ENCODE measurements at regions not wholly inside any gene's neighbourhood (a gene's known extent, or its start where the extent isn't known, plus 50 kb on each side); places are given as distances from the start of the nearest gene placed in this dataset.
"Not testable (repeated sequence)": the region's sequence is repeated elsewhere in the genome, so short reads cannot be mapped to it uniquely, and the experiment has no call there.

GRCh38 chr12:89825591-89826449 lies 117.2 kb upstream of the ATP2B1 start:
- no peak for DNase-seq (ENCODE audit: low read depth in 4 of 4, low spot score in 3 of 4)

GRCh38 chr12:89824822-89825221 lies 116.2 kb upstream of the ATP2B1 start:
- no peak for DNase-seq (ENCODE audit: low read depth in 4 of 4, low spot score in 3 of 4)

GRCh38 chr12:89822992-89823391 lies 114.4 kb upstream of the ATP2B1 start:
- DNase-seq (ENCODE audit: low read depth in 4 of 4, low spot score in 3 of 4), result not testable (repeated sequence)

DNA sequence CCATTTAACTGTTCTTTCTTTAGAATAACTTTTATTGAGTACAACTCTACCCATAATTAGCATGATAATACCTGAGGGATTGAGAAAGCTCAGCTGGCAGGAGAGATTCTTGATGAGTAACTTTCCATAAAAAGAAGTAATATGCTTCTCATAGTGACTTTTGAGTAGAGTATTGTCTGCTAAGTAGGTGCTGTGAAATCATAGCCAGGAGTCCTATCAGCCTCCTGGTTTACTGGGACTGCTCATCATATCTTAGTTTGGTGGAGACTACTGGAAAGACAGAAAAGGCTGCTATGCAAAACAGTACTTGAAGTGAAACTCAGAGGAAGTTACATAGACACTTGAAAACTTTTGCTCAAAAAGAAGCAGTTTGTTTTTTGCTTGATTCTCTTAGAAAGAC lies 113.3 kb upstream of the ATP2B1 start:
- DNase-seq (ENCODE audit: low read depth in 4 of 4, low spot score in 3 of 4), result no peak

GRCh38 chr12:89817501-89818226 lies 109.0 kb upstream of the ATP2B1 start:
- DNase-seq (ENCODE audit: low read depth in 4 of 4, low spot score in 3 of 4), result no peak

DNA sequence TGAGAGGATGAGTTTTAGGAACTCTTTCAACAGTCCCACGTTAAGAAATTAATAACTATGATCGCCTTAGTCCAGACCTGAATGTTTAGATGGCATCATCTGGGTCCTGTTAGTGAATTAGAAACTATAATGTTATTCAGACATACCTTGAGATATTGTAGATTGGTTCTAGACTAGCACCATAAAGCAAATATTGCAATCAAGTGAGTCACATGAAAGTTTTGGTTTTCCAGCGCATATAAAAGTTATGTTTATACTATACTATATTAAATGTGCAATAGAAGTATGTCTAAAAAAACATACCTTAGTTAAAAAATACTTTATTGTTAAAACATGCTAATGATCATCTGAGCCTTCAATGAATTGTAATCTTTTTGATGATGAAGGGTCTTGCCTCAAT lies 106.6 kb upstream of the ATP2B1 start:
- no peak for DNase-seq (ENCODE audit: low read depth in 4 of 4, low spot score in 3 of 4)

- DNase-seq (ENCODE audit: low read depth in 4 of 4, low spot score in 3 of 4), result no peak
Measured at GRCh38 chr12:89803412-89803811, 94.8 kb upstream of the ATP2B1 start.

DNA sequence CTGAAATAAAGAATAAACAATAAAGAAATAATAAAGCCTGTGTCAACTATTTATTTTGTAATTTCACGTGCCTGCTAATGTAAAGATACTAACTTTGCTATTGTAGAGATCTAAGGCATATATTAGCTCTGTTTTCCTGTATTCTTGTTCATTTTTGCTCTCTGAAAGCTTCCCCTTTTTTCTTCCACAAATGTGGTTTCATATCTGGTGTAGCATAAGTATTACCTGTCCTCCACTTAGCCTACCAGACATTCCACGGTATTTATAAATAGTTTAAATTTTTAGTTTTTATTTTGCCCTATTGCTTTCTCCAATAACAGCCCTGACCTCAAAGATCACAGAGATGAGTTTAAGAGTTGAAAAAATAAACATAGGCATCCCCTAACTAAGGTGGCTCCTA lies 92.6 kb upstream of the ATP2B1 start:
- no peak for DNase-seq (ENCODE audit: low read depth in 4 of 4, low spot score in 3 of 4)

- no peak for DNase-seq (ENCODE audit: low read depth in 4 of 4, low spot score in 3 of 4)
Measured at GRCh38 chr12:89800435-89800834, 91.8 kb upstream of the ATP2B1 start.

DNA sequence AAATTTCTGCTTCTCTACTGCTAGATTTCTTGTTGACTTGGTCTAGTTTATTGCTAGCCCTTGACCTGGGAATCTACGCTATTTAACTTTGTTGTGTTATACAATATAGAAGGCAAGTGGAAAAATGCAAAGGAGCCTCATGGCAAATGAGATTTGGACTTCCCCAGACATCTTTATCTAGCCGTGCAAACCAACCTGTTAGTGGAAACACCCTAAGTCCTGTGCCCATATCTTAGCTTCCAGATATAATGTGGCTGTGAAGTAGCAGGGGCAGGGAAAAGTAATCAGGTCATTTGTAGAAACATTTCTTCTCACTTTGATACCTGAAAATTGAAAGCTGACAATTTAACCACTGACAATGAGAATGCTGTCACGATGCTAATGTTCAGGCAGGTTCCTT lies 90.7 kb upstream of the ATP2B1 start:
- DNase-seq (ENCODE audit: low read depth in 4 of 4, low spot score in 3 of 4), result no peak

DNA sequence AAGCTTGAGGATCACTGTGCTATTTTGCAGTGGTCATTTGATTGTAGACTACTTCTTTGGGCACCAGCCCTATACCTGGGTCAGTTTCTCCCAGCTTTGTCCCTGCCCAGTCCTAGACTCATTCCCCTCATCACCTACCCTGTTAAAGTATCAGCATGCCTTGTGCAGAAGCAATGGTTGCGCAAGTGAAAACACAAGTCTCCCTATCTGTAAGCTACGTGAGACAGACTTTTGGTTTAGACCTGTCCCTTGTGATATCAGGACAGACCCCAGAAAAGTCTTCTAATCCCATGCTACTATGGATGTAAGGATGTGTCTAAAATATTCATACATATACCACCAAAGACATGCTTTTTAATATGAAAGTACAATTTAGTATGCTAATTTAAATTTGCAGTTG lies 88.8 kb upstream of the ATP2B1 start:
- no peak for DNase-seq (ENCODE audit: low read depth in 4 of 4, low spot score in 3 of 4)

DNA sequence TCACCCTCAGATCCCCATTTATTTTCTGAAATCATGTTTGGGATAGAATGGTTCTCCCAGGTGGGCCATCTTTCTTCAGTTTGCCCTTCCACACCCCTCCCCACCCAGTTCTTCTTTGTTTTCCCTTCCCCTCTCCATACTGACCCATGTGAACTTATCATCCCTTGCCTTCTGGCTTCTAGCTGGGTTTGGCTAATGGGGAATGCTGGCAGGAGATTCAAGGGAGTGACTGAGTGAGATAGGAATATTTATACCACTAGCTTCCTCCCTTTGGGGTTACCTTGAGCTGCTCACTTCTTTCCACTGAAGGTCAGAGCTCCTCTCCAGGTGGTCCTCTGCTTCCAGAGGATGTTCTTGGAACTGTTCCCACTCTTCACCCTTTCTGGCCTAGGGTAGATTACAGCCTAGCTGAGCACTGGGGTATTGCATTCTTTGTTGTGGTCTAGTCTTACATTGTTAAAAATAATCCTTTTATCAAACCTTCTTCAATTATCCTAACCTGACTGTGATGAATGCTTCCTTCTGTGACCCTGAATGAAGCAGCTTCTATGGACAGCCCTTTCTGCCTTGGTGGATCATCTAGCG lies 88.3 kb upstream of the ATP2B1 start:
- DNase-seq (ENCODE audit: low read depth in 4 of 4, low spot score in 3 of 4), result no peak

DNA sequence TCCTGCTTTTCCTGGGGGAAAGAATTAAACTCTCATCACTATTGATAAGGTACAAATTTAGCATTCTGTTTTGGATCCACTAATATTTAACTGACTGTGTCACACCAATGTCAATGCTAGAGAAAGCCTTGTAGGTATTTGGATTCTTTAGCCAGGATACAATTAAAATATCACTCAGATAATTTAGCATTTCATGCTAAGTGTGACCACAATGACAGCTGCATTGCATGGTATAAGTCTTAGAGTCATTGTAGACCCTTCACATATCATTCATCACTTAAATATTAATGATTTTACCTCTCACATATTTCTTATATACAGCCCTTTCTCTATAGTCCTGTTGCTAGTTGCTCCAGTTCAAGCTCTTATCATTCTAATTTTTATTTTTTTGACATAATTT lies 85.3 kb upstream of the ATP2B1 start:
- no peak for DNase-seq (ENCODE audit: low read depth in 4 of 4, low spot score in 3 of 4)

- no peak for DNase-seq (ENCODE audit: low read depth in 4 of 4, low spot score in 3 of 4)
Measured at GRCh38 chr12:89791286-89791685, 82.6 kb upstream of the ATP2B1 start.

DNA sequence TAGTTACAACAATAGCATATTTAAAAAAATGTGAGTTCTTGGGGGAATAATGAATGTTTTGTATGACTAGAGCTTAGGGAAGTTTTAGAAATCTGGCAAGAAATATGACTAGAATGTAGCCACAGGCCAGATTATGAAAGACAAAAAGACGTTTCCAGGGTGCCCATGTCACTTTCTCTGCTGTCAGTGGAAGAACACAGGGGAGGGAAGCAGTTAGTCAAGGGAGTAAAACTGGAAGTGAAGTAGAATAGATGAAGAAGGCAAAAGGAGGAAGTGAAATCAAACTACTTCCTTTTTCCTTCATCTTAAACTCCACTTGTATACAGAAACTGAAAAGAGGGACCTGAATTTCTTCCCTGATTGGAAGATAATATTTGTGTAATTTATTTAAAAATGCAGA lies 81.2 kb upstream of the ATP2B1 start:
- DNase-seq (ENCODE audit: low read depth in 4 of 4, low spot score in 3 of 4), result no peak

DNA sequence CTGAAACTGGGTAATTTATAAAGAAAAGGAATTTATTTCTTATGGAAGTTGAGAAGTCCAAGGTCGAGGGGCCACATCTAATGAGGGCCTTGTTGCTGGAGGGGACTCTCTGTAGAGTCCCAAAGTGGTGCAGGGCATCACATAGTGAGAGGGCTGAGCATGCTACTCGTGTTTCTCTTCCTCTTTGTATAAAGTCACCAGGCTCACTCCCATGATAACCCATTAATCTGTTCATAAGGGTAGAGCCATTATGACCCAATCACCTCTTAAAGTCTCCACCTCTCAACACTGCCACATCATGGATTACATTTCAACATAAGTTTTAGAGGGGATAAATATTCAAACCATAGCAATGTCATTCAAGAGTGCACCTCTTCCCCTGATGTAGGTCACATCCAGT lies 79.1 kb upstream of the ATP2B1 start:
- no peak for DNase-seq (ENCODE audit: low read depth in 4 of 4, low spot score in 3 of 4)

DNA sequence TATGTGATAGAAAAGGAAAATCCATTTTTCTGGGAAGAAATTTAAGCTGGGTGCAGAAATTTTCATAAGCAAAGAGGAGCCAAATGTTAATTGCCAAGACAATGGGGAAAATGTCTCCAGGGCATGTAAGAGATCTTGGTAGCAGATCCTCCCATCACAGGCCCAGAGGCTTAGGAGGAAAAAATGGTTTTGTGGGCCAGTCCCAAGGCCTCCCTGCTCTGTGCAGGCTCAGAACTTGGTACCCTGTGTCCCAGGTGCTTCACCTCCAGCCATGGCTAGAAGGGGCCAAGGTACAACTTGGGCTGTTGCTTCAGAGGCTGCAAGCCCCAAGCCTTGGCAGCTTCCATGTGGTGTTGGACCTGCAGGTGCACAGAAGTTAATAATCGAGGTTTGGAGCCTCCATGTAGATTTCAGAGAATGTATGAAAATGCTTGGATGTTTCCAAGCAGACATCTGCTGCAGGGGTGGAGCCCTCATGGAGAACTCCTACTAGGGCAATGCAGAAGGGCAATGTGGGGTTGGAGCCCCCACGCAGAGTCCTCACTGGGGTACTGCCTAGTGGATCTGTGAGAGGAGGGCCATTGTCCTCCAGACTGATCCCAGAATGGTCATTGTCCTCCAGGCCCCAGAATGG lies 77.7 kb upstream of the ATP2B1 start:
- no peak for DNase-seq (ENCODE audit: low read depth in 4 of 4, low spot score in 3 of 4)

DNA sequence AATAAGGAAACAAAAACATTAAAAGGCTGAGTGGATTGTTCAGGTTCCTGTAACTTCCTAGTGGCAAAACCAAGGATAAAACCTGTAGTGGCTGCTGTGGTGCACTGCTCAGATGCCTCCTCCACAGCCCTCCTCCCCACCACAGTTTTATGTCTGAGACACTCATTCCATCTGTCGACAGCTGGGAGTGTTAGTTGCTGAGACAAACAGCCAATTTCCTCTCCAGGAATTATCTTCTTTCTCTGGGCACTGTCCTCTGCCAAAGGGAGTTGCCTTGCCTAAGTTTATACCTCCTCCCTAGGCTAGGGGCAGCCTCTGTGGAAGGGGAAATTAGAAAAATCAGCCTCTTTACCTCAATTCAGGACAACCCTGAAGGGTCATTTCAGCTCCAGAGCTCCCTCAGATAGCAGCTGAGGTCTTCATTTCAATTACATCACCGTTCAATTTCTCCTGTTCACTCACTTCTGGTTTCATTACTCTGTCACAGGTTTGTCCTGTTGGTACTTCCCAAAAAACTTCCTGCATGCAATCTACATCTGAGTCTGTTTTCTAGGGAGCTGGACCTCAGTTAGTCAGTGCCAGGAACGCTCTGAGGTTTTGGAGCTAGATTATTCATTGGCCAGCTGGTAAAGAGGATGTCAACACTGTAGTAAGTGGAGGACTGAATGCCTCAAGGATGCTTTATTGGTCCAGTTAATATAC lies 74.9 kb upstream of the ATP2B1 start:
- peak in 1 of 4 donors; percentile 17 for DNase-seq (ENCODE audit: low read depth in 4 of 4, low spot score in 3 of 4)

DNA sequence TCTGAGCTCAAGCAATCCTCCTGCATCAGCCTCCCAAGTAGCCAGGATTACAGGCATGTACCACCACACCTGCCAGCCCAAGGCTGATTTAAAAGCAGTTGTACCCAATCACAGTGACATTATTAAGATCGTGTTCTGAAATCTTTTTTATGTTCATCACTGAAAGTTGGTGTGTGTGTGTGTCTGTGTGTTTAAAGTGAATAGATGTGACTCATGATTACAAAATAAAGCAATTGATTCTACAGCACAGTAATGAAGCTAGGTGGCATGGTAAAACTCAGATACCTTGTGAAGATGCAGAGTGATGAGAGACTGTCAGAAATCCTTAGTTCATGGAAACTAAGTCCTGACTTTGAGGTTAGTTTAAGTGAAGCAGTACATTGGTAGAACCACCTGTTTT lies 74.2 kb upstream of the ATP2B1 start:
- no peak for DNase-seq (ENCODE audit: low read depth in 4 of 4, low spot score in 3 of 4)

DNA sequence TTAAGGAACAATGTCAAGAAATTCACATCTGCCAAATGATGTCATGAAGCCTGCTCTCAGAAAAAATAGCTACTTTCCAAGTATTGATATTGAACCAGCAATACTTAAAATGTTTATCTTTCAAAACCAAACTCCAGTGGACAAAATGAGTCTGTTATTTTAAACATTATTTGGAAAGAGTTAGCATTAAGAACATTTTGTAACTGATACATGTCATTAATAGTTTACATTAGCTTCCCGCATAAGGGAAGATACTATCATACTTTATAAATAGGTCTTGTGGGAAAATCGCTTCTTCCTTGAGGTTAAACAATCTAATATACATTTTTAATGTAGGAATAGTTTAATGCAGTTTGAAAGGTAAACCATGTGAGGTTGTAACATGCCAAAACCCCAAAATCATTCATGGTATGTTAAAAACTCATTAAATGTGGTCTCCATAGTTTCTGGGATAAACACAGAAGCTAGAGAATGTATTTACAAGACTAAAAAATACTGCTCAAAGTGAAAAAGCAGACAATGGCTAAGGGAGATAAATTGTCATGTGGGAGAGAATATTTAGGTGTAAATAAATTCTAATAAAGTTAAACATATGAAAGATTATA lies 73.4 kb upstream of the ATP2B1 start:
- DNase-seq (ENCODE audit: low read depth in 4 of 4, low spot score in 3 of 4), result no peak
